Liver (tissue), 3 donors: ENCODE measurements at regions not wholly inside any gene's neighbourhood (a gene's known extent, or its start where the extent isn't known, plus 50 kb on each side); places are given as distances from the start of the nearest gene placed in this dataset.

Source experiments
- FOXA1 ChIP-seq: IDR thresholded peaks from 2 replicates; pipeline ENCODE4 v1.6.1; 2016; ENCODE audit warnings: antibody characterized with exemption
- GABPA ChIP-seq, 2 donors: IDR thresholded peaks in 1 of 2; conservative IDR thresholded peaks in 1 of 2; 2 replicates each; pipeline ENCODE4 v1.6.1; 2016; ENCODE audit warnings: antibody characterized with exemption in 2 of 2, mild to moderate bottlenecking in 1 of 2, moderate library complexity in 1 of 2
- TF ChIP-seq, protein P1 (sequence below): fragments of 150-350 bp; IDR thresholded peaks from 2 replicates; pipeline ENCODE4 v1.5.1; 2017; ENCODE audit warnings: improper control_type of control experiment, low read depth, low read length; ENCODE audit not compliant: missing input control
- TF ChIP-seq, protein P2 (sequence below): IDR thresholded peaks from 2 replicates; pipeline ENCODE4 v1.6.1; 2016; ENCODE audit warnings: antibody characterized with exemption
- TF ChIP-seq, protein P3 (sequence below): IDR thresholded peaks from 2 replicates; pipeline ENCODE4 v1.6.1; 2016; ENCODE audit warnings: antibody characterized with exemption
- TF ChIP-seq, protein P4 (sequence below): IDR thresholded peaks from 2 replicates; pipeline ENCODE4 v1.6.1; 2016; ENCODE audit warnings: antibody characterized with exemption, mild to moderate bottlenecking
- donor health status: healthy.
- donor health status: healthy.

DNA sequence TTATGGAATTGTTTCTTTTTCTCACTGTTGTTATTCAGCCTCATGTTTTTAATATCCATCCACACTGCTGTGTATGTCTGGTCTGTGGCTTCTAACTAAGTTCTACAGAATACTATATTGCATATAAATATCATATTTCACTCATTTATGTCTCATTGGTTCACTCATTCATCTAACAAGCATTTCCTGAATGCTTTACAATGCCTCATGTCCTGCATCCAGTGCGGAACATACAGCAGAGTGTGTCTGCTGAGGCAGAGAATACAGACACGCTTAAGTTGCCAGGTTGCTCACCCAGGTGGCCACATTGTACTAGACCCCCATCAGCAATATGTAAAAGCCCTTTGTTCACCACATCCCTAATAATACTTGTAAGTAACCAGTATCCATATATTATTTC lies 111.8 kb upstream of the CNTNAP2 start:
- TF ChIP-seq, protein P1, sequence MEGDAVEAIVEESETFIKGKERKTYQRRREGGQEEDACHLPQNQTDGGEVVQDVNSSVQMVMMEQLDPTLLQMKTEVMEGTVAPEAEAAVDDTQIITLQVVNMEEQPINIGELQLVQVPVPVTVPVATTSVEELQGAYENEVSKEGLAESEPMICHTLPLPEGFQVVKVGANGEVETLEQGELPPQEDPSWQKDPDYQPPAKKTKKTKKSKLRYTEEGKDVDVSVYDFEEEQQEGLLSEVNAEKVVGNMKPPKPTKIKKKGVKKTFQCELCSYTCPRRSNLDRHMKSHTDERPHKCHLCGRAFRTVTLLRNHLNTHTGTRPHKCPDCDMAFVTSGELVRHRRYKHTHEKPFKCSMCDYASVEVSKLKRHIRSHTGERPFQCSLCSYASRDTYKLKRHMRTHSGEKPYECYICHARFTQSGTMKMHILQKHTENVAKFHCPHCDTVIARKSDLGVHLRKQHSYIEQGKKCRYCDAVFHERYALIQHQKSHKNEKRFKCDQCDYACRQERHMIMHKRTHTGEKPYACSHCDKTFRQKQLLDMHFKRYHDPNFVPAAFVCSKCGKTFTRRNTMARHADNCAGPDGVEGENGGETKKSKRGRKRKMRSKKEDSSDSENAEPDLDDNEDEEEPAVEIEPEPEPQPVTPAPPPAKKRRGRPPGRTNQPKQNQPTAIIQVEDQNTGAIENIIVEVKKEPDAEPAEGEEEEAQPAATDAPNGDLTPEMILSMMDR, result no peak
- TF ChIP-seq FOXA1 (no peak), GABPA (IDR thresholded peaks at IDR 0.05 in 1 of 2, conservative IDR thresholded peaks at IDR 0.05 in 1 of 2) (no peak)
- TF ChIP-seq, protein P2, sequence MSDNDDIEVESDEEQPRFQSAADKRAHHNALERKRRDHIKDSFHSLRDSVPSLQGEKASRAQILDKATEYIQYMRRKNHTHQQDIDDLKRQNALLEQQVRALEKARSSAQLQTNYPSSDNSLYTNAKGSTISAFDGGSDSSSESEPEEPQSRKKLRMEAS, result no peak
- TF ChIP-seq, protein P3, sequence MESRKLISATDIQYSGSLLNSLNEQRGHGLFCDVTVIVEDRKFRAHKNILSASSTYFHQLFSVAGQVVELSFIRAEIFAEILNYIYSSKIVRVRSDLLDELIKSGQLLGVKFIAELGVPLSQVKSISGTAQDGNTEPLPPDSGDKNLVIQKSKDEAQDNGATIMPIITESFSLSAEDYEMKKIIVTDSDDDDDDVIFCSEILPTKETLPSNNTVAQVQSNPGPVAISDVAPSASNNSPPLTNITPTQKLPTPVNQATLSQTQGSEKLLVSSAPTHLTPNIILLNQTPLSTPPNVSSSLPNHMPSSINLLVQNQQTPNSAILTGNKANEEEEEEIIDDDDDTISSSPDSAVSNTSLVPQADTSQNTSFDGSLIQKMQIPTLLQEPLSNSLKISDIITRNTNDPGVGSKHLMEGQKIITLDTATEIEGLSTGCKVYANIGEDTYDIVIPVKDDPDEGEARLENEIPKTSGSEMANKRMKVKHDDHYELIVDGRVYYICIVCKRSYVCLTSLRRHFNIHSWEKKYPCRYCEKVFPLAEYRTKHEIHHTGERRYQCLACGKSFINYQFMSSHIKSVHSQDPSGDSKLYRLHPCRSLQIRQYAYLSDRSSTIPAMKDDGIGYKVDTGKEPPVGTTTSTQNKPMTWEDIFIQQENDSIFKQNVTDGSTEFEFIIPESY, result no peak
- TF ChIP-seq, protein P4, sequence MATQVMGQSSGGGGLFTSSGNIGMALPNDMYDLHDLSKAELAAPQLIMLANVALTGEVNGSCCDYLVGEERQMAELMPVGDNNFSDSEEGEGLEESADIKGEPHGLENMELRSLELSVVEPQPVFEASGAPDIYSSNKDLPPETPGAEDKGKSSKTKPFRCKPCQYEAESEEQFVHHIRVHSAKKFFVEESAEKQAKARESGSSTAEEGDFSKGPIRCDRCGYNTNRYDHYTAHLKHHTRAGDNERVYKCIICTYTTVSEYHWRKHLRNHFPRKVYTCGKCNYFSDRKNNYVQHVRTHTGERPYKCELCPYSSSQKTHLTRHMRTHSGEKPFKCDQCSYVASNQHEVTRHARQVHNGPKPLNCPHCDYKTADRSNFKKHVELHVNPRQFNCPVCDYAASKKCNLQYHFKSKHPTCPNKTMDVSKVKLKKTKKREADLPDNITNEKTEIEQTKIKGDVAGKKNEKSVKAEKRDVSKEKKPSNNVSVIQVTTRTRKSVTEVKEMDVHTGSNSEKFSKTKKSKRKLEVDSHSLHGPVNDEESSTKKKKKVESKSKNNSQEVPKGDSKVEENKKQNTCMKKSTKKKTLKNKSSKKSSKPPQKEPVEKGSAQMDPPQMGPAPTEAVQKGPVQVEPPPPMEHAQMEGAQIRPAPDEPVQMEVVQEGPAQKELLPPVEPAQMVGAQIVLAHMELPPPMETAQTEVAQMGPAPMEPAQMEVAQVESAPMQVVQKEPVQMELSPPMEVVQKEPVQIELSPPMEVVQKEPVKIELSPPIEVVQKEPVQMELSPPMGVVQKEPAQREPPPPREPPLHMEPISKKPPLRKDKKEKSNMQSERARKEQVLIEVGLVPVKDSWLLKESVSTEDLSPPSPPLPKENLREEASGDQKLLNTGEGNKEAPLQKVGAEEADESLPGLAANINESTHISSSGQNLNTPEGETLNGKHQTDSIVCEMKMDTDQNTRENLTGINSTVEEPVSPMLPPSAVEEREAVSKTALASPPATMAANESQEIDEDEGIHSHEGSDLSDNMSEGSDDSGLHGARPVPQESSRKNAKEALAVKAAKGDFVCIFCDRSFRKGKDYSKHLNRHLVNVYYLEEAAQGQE, result no peak
